ENCODE measurements at regions not wholly inside any gene's neighbourhood (a gene's known extent, or its start where the extent isn't known, plus 50 kb on each side); places are given as distances from the start of the nearest gene placed in this dataset.
A peak's percentile ranks its signal among the peaks of the same experiment; 100 is the strongest.

- no peak overlapping the region for H3K27ac ChIP-seq (ENCODE audit: low read depth, low read length)
- no peak overlapping the region for H3K4me3 ChIP-seq (ENCODE audit: extremely low read depth in 1 of 4, insufficient read depth in 2 of 4, low read depth in 3 of 4, low read length in 4 of 4)
- H3K18ac ChIP-seq (ENCODE audit: extremely low read depth, low read length): no peak overlapping the region
- WGBS, 2 experiments (ENCODE audit: extremely low coverage in 1 of 2, insufficient coverage in 1 of 2, insufficient read length in 1 of 2, insufficient replicate concordance in 2 of 2, low coverage in 1 of 2, low lambda C conversion rate in 2 of 2, missing lambda C conversion rate in 1 of 2): 70% methylated on average over 2 of the region's 2 CpGs; no CpG with 5 or more reads in 1 of the 2 experiments
- H3K23ac ChIP-seq (ENCODE audit: insufficient read length): no peak overlapping the region
- no peak overlapping the region for H4K91ac ChIP-seq (replicated peaks; ENCODE audit: insufficient read length, low read length)
- H2BK15ac ChIP-seq (ENCODE audit: low read length): no peak overlapping the region
- no peaks in the 10 kb centered on the region for H3K79me1 ChIP-seq (ENCODE audit: low read depth, low read length)
- H2AFZ ChIP-seq (ENCODE audit: low read length): no peak overlapping the region
- ChIA-PET CTCF (ENCODE audit: partially characterized antibody) (interaction anchor here (0.9 to 5.5 kb wide), 14 partner anchors 8 to 478 kb away, joined by 3 to 73 read pairs (median 10); no protein-coding TSS in a partner anchor), POLR2A (ENCODE audit: partially characterized antibody) (no interaction called here)
- H3K79me2 ChIP-seq (ENCODE audit: control insufficient read depth in 1 of 2, insufficient read depth in 2 of 2, low read length in 2 of 2): no peaks in the 10 kb centered on the region
- no peak for TF ChIP-seq RFX5 (IDR thresholded peaks at IDR 0.05; ENCODE audit: borderline replicate concordance, low read depth, low read length)
- TF ChIP-seq EZH2 (IDR thresholded peaks at IDR 0.05; ENCODE audit: low read depth, low read length, severe bottlenecking): no peak
- no peak for TF ChIP-seq TBP (IDR thresholded peaks at IDR 0.05; ENCODE audit: low read depth, low read length)
- no peak for TF ChIP-seq ZNF274 (IDR thresholded peaks at IDR 0.05; ENCODE audit: borderline replicate concordance, extremely low read depth, low read length)
- TF ChIP-seq SIN3A (conservative IDR thresholded peaks at IDR 0.05 in 1 of 2, IDR thresholded peaks at IDR 0.05 in 1 of 2; ENCODE audit: low read depth in 1 of 2, low read length in 2 of 2): no peak
- TF ChIP-seq GABPA (IDR thresholded peaks at IDR 0.05; ENCODE audit: borderline replicate concordance, insufficient read depth, low read length): no peak
- no peak for TF ChIP-seq RNF2 (IDR thresholded peaks at IDR 0.05; ENCODE audit: borderline replicate concordance, low read depth, low read length, missing control alignments, poor library complexity, severe bottlenecking)
- no peak overlapping the region for H2AK5ac ChIP-seq (ENCODE audit: low read depth, low read length)
- no peaks in the 10 kb centered on the region; the same call in 1 of the 2 replicates for H3K23me2 ChIP-seq (ENCODE audit: low read depth, low read length)
- H4K5ac ChIP-seq (ENCODE audit: insufficient read length, low read depth, low read length): no peak overlapping the region
- H3K14ac ChIP-seq (ENCODE audit: insufficient read length): no peak overlapping the region
- H3K36me3 ChIP-seq (ENCODE audit: control insufficient read depth in 2 of 4, insufficient read depth in 4 of 4, low read length in 3 of 4): no peaks in the 10 kb centered on the region
- no peak for FAIRE-seq
- no peak overlapping the region for H3K4ac ChIP-seq (replicated peaks; ENCODE audit: insufficient read length, low read depth, low read length)
- no peak overlapping the region for H3K56ac ChIP-seq (replicated peaks; ENCODE audit: insufficient read length, low read depth, low read length)
- no peak overlapping the region for H3K9ac ChIP-seq (replicated peaks in 1 of 4; ENCODE audit: extremely low read depth in 1 of 4, low read depth in 3 of 4, low read length in 3 of 4)
- H3K27me3 ChIP-seq (replicated peaks in 1 of 4; ENCODE audit: control insufficient read depth in 3 of 4, extremely low read depth in 1 of 4, insufficient read depth in 3 of 4, low read length in 3 of 4): no peaks in the 10 kb centered on the region
- H4K8ac ChIP-seq (ENCODE audit: extremely low read depth, insufficient read depth, low read length): no peak overlapping the region
- peak overlapping the region; percentile 72; the same call in 1 of the 2 replicates for H2BK20ac ChIP-seq (ENCODE audit: low read length)
- peak overlapping the region; percentile 7; the same call in 1 of the 2 replicates for H2BK5ac ChIP-seq (ENCODE audit: low read depth, low read length)
- no peaks in the 10 kb centered on the region; a peak in 1 of 7 replicates for H3K4me1 ChIP-seq (replicated peaks in 1 of 4; ENCODE audit: control insufficient read depth in 3 of 4, insufficient read depth in 4 of 4, low read length in 3 of 4)
- no peak for DNase-seq (ENCODE audit: low read depth in 1 of 2, low spot score in 2 of 2)
- H2BK12ac ChIP-seq (ENCODE audit: low read depth, low read length): 0 out of 2 replicates have a peak overlapping the region, but pooled peaks have one; percentile 60
- H2BK120ac ChIP-seq (replicated peaks; ENCODE audit: low read depth, low read length): no peak overlapping the region
- H4K20me1 ChIP-seq (replicated peaks in 1 of 2; ENCODE audit: control insufficient read depth in 1 of 2, insufficient read depth in 2 of 2, low read length in 2 of 2): no peaks in the 10 kb centered on the region
- H3K9me3 ChIP-seq (ENCODE audit: insufficient read depth in 2 of 2, low read depth in 1 of 2, low read length in 1 of 2): no peaks in the 10 kb centered on the region
- H3K4me2 ChIP-seq (ENCODE audit: insufficient read depth in 1 of 2, low read depth in 2 of 2, low read length in 2 of 2): no peak overlapping the region
These were observed 164.0 kb downstream of the SH2D4B start for GRCh38 chr10:80701706-80702105.
